SJCRH30 (cell line): ENCODE measurements at regions not wholly inside any gene's neighbourhood (a gene's known extent, or its start where the extent isn't known, plus 50 kb on each side); places are given as distances from the start of the nearest gene placed in this dataset.

ENCODE experiments used
- DNase-seq, 2 experiments: peaks; one replicate each; pipeline ENCODE4 v3.0.0-alpha.2; 2015 to 2020
- H3K27ac ChIP-seq: fragments of 250-450 bp; sonication (Bioruptor Pico); 2 replicates; pipeline ENCODE4 v1.5.1; 2020; ENCODE audit warnings: mild to moderate bottlenecking, moderate library complexity
- H3K27me3 ChIP-seq: fragments of 250-450 bp; sonication (Bioruptor Pico); 2 replicates; pipeline ENCODE4 v1.5.1; 2020; ENCODE audit warnings: mild to moderate bottlenecking, moderate library complexity
- H3K36me3 ChIP-seq: fragments of 250-450 bp; sonication (Bioruptor Pico); 2 replicates; pipeline ENCODE4 v1.5.1; 2020; ENCODE audit warnings: mild to moderate bottlenecking, moderate library complexity
- H3K4me1 ChIP-seq: fragments of 250-450 bp; sonication (Bioruptor Pico); 2 replicates; pipeline ENCODE4 v1.5.1; 2020; ENCODE audit warnings: mild to moderate bottlenecking, moderate library complexity
- H3K4me3 ChIP-seq: fragments of 250-450 bp; sonication (Bioruptor Pico); 2 replicates; pipeline ENCODE4 v1.5.1; 2020; ENCODE audit warnings: mild to moderate bottlenecking, moderate library complexity
- H3K9me3 ChIP-seq: fragments of 250-450 bp; sonication (Bioruptor Pico); replicated peaks from 2 replicates; pipeline ENCODE4 v1.5.1; 2020; ENCODE audit warnings: mild to moderate bottlenecking, moderate library complexity

DNA sequence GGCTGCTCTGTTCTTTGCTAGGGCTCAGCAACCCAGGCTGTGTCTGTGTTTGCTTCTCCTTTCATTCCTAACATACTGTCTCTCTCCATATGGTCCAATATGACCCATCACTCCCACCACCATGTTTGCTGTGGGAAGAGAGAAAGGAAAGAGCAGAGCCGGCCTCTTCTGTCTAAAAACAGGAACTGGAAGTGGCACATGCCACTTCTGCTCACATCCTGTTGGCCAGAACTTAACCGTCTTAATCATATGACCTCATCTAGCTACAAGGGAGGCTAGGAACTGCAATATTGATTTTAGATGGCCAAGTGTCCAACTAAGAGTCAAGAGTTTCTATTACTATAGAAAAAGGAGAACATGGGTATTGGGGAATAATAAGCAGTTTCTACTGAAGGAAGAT is 212.5 kb upstream of the CHD6 start:
- H3K36me3 ChIP-seq, result no peaks in the 10 kb centered on the region
- no peak for DNase-seq
- no peaks in the 10 kb centered on the region; the same call in 1 of the 2 replicates for H3K27me3 ChIP-seq
- no peak overlapping the region for H3K4me3 ChIP-seq
- H3K9me3 ChIP-seq, result no peaks in the 10 kb centered on the region
- H3K27ac ChIP-seq, result no peak overlapping the region
- no peaks in the 10 kb centered on the region for H3K4me1 ChIP-seq

DNA sequence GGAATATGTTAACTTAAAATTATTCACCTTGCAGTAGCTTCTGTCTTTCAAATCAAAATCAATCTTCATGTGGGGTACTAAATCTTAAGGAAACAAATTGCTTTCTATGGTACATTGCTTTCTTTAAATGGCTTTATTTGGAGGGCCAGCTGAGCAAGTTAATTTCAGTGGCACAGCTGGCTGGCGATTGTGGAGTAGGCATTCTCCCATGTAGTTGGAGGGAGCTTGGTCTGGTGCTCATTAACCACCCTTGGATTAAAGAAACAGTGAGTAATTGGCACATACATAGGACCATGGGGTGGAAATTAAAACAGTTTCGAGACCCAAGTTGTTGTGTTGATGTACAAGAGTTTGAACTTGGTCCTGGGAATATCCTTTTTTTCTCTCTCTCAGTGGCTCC is 201.3 kb upstream of the CHD6 start:
- Histone ChIP-seq H3K9me3 (no peaks in the 10 kb centered on the region), H3K36me3 (no peaks in the 10 kb centered on the region), H3K27ac (no peak overlapping the region), H3K27me3 (peaks cover 11% of the 10 kb centered on the region; the same call in 1 of the 2 replicates), H3K4me3 (no peak overlapping the region), H3K4me1 (no peaks in the 10 kb centered on the region)
- no peak for DNase-seq

DNA sequence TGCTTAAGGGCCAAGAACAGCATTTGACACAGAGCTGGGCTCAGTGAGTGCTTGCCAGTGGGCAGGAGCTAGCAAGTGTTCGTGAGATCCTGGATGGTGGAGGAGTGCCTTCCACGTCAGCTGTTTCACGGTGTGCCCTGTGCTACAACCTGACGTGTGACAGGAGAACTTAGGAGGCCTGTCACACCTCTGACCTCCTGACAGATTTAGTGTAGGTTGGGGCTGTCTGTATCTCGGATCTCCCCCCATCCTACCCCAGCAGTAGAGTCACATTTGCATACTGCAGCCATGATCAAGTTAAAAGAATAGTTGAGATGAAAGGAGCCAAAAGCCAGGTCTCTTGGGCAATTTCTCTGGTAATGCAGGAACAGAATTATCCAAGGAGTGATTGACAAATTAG is 200.8 kb upstream of the CHD6 start:
- Histone ChIP-seq H3K27me3 (peaks cover 11% of the 10 kb centered on the region; the same call in 1 of the 2 replicates), H3K36me3 (no peaks in the 10 kb centered on the region), H3K4me1 (no peaks in the 10 kb centered on the region)

DNA sequence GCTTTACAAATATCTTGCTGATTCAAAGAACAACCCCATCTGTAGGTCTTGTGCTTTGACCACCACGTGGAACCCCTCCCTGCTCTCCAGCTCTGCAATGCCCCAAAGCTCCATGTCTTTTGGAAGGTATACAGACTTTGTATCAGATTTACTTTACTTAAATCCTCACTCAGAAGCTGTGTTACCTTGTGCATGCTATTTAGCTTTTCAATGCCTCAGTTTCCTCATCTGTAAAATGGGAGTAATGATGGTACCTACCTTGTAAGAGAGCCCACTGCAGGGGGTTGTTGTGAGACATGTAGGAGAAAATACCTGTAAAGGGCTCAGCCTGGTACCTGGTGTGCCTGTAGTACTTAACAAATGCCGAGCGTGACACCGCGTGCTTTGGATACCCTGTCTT is 200.2 kb upstream of the CHD6 start:
- Histone ChIP-seq H3K4me3 (no peak overlapping the region), H3K4me1 (no peaks in the 10 kb centered on the region), H3K9me3 (no peaks in the 10 kb centered on the region), H3K27me3 (peaks cover 11% of the 10 kb centered on the region; the same call in 1 of the 2 replicates), H3K27ac (no peak overlapping the region), H3K36me3 (no peaks in the 10 kb centered on the region)
- DNase-seq, result no peak

More for the DNA sequence above, 200.8 kb upstream of the CHD6 start:
- no peaks in the 10 kb centered on the region for H3K9me3 ChIP-seq
- no peak overlapping the region for H3K27ac ChIP-seq
- no peak overlapping the region for H3K4me3 ChIP-seq
- no peak for DNase-seq

DNA sequence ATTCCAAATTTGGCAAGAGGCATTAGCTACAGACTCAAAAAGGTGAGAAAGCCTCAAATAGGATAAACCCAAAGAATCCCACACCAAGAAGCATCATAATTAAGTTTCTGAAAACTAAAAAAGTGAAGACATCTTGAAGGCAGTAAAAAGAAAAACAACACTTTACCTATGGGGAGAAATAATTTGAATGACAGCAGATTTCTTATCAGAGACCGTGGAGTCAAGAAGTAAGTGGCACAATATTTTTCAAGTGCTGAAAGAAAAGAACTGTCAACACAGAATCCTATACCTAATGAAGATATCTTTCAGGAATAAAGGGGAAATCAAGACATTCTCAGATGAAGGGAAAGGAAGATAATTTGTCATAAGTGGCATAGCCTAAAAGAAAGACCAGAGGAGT is 193.3 kb upstream of the CHD6 start:
- H3K9me3 ChIP-seq, result no peaks in the 10 kb centered on the region

DNA sequence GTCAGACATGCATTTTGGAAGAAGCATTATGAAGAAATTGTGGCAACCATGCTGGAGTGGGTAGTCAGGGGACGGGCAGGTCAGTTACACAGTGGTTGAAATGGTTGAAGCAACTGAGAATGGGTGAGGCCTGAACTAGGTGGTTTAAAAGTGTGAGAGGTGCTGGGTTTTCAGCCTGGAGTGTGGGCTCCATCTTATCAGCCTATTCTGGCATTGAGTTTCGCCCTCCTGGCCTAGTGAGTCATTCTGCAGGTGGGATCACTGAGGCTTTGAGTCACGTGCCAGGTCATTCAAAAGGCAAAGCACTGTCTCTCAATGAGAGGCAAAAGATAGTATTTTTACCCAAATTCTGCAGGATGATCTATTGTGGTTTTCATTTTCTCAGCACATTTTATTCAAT is 181.9 kb upstream of the CHD6 start:
- Histone ChIP-seq H3K4me3 (no peak overlapping the region), H3K4me1 (no peaks in the 10 kb centered on the region), H3K27me3 (peaks cover 12% of the 10 kb centered on the region; the same call in 1 of the 2 replicates), H3K36me3 (no peaks in the 10 kb centered on the region), H3K27ac (no peak overlapping the region), H3K9me3 (no peaks in the 10 kb centered on the region)
- DNase-seq, result no peak

More for the DNA sequence above, 193.3 kb upstream of the CHD6 start:
- no peak for DNase-seq
- H3K27ac ChIP-seq, result no peak overlapping the region
- no peak overlapping the region for H3K4me3 ChIP-seq
- no peaks in the 10 kb centered on the region for H3K36me3 ChIP-seq
- H3K27me3 ChIP-seq, result no peaks in the 10 kb centered on the region
- H3K4me1 ChIP-seq, result no peaks in the 10 kb centered on the region

DNA sequence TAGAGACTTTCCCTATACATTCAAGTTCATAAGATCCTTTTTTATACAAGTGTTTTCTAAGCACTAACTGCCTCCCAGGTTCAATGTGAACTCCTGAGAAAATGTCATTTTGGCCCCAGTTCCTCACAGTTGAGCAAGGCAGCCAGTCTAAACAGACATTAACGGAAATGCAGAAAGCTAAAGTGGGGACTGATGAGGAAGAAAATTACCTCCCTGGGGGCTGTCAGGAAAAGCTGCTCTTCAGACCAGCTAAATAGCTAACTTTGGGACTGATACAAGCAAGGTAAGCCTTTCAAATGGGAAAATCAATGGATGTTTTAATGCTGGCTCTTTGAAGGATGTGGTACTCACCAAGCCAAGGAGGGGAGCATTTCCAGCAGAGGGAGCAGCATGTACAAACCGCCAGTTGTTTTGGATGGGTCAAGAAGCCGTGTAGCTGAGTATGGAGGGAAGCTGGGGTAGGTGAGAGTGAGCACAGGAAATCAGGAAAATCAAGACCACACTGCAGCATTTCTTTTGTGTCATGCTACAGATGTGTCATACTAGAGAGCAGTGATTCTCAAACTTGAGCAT is 180.8 kb upstream of the CHD6 start:
- no peak overlapping the region for H3K27ac ChIP-seq
- H3K27me3 ChIP-seq, result peaks cover 12% of the 10 kb centered on the region; the same call in 1 of the 2 replicates
- H3K36me3 ChIP-seq, result no peaks in the 10 kb centered on the region
- H3K9me3 ChIP-seq, result no peaks in the 10 kb centered on the region
- H3K4me1 ChIP-seq, result no peaks in the 10 kb centered on the region
- peak in 1 of 2 experiments; percentile 18 for DNase-seq
- no peak overlapping the region for H3K4me3 ChIP-seq

DNA sequence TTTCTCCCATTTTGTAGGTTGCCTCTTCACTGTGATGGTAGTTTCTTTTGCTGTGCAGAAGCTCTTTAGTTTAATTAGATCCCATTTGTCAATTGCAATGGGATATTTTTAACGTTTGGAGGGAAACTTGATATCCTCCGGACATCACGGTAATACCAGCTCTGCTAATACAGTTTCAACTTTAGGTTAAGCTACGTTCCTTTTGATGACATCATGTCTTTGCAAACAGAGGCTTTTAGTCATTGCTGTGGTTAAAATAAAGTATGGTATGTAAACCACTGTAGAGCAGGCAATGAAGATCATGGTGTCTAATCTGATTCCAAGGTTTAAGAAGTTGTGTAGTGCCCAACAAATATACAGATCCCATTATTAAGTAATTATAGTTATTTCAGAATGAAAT is 168.0 kb upstream of the CHD6 start:
- Histone ChIP-seq H3K4me3 (no peak overlapping the region), H3K4me1 (peaks cover 12% of the 10 kb centered on the region), H3K9me3 (no peaks in the 10 kb centered on the region), H3K36me3 (no peaks in the 10 kb centered on the region), H3K27ac (peak overlapping the region; percentile 19), H3K27me3 (no peaks in the 10 kb centered on the region; the same call in 1 of the 2 replicates)
- DNase-seq, result peak; percentile 52 to 90

DNA sequence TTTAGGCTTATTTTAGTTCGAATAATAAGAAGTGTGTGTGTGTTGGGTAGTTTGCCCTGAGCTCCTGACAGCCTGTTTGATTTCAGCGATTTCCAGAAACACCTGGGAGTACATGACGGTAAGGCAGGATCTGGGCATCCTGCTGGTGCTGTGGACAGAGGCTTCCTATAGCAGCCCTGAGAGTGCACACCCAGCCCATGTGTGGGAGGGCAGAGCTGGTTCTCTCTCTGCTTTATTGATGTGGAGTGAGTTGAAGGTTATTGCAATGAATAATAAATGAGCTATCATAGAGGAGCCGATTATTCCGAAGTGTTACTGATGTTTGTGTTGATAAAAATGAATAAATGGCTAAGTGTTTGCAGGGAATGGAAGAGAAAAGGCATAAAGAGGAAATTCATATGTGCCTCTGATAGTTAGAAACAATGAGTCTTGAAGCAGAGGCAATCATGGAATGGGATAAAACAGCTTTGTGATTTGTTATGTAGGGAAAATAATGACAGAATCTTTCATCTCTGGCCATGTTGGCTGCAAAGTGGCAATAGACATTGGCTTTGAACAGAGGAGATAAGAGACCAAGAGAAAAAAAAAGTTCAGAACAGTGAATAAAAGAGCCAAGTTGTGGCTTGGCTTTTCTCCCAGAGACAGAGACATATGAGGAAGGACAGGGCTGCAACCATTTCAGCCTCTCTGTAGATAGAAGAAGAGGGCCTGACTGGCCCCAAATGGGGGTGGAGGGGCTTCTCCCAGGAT is 166.2 kb upstream of the CHD6 start:
- no peak for DNase-seq
- no peak overlapping the region for H3K27ac ChIP-seq

DNA sequence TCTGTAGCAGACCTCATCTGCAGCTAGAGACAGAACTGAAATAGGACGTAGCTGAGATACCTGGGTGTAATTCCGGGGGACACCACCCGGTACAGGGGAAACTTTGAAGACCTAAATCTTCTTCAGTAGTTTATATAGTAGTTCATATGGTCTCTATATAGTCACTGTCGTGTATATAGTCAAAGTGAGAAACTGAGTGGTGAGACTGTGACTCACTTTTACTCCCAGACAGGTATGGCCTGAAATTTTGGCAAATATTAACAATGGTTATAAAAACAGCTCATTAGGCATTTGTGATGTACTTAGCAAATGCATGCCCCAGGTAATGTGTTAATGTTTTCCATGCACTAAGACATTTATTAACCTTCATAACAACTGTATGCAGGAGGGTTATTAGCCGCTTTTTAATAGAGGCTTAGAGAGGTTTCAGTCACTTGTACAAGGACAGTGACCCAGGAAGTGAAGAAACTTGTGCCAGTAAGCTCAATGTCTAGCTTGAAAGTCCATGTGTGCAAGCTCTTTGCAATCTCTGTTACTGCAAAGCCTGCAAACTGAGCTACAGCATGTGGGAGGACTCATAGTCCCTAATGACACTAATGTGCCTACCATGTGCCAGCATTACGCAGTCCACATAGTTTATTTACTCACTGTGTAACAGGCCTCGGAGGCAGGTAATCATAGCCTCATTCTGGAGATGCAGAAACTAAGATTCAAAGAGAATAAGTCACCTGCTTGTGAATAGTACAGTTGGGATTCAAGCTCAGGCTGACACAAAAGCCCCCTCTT is 165.4 kb upstream of the CHD6 start:
- H3K4me3 ChIP-seq, result no peak overlapping the region
- DNase-seq, result no peak

More for the DNA sequence above, 166.2 kb upstream of the CHD6 start:
- Histone ChIP-seq H3K27me3 (no peaks in the 10 kb centered on the region; the same call in 1 of the 2 replicates), H3K4me3 (no peak overlapping the region), H3K36me3 (no peaks in the 10 kb centered on the region), H3K4me1 (peaks cover 12% of the 10 kb centered on the region), H3K9me3 (no peaks in the 10 kb centered on the region)

DNA sequence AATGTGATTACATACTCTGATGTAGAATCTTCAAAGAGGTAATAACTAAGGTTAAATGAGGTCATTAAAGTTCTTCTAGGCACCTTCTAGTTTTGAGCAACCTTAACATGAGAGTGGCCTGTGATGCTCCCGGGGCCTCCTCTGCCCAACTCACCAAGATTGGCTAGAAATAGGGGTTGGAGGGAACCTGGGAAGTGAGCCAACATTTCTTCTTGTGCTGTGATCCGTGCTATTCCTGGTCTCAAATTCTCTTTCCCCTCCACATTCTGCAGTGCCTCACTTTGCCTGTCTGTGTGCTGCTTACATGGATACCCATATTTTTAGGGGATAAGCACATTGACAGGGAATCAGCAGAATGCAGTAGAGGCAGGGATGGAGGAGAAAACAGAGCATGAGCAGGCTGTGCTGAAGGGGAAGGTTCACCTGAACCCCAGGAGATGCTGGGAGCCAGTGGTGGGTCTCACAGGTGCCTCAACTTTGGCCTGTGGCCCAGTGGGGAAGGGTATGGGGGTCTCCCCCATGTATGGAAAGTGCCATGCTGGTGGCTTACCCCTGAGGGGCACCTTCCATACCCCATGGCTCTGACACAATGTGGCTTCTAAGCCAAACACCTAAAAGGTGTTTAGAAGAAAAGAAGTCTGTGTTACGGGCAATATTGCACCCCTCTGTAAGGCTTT is 164.7 kb upstream of the CHD6 start:
- H3K4me1 ChIP-seq, result peaks cover 12% of the 10 kb centered on the region
- H3K36me3 ChIP-seq, result no peaks in the 10 kb centered on the region
- no peak overlapping the region for H3K4me3 ChIP-seq
- H3K9me3 ChIP-seq, result no peaks in the 10 kb centered on the region
- no peaks in the 10 kb centered on the region; the same call in 1 of the 2 replicates for H3K27me3 ChIP-seq
- DNase-seq, result no peak
- H3K27ac ChIP-seq, result no peak overlapping the region

More for the DNA sequence above, 165.4 kb upstream of the CHD6 start:
- Histone ChIP-seq H3K9me3 (no peaks in the 10 kb centered on the region), H3K4me1 (peaks cover 12% of the 10 kb centered on the region), H3K27ac (no peak overlapping the region), H3K36me3 (no peaks in the 10 kb centered on the region), H3K27me3 (no peaks in the 10 kb centered on the region; the same call in 1 of the 2 replicates)

DNA sequence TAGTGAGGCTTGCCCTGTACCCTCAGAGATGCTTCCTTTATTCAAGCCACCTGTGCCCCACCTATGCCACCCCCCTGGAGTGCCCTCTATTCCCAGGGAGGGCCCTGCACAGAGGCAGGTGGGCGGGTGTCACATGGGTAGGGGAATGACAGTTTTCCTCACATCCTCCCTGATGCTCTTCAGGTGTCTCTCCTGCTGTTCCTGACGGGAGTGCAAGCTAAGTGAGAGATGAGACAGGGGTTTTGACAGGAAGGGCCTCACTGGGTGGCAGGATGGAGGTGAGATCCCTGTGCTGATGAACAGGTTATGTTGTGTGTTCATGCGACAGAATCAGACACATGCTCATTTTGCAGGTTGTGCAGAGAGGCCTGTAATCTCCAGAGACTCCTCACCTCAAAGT is 164.1 kb upstream of the CHD6 start:
- Histone ChIP-seq H3K4me1 (peaks cover 12% of the 10 kb centered on the region), H3K36me3 (no peaks in the 10 kb centered on the region), H3K4me3 (no peak overlapping the region), H3K9me3 (no peaks in the 10 kb centered on the region), H3K27ac (no peak overlapping the region), H3K27me3 (no peaks in the 10 kb centered on the region; the same call in 1 of the 2 replicates)
- DNase-seq, result no peak

DNA sequence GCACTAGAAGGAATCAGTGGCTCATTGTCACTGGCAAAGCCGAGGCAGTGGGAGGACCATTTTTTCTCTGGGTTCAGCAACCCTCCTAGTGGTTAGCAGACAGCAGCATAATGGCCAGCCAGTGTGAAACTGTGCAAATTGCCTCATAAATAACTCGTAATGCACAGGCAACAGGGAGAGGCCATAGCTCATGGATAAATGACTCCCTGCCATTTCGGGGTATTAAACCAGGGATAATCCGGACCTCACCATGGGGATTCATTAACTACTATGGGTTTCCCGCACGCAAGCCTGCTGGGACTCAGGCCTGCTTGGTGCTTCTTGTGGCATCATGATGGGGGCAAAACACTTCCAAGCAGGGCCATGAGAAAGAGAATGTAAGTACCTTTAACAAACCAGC is 158.2 kb upstream of the CHD6 start:
- H3K9me3 ChIP-seq, result no peaks in the 10 kb centered on the region
- no peaks in the 10 kb centered on the region for H3K4me1 ChIP-seq
- no peak overlapping the region for H3K27ac ChIP-seq
- H3K27me3 ChIP-seq, result no peaks in the 10 kb centered on the region; the same call in 1 of the 2 replicates
- no peaks in the 10 kb centered on the region for H3K36me3 ChIP-seq
- no peak for DNase-seq
- no peak overlapping the region for H3K4me3 ChIP-seq

DNA sequence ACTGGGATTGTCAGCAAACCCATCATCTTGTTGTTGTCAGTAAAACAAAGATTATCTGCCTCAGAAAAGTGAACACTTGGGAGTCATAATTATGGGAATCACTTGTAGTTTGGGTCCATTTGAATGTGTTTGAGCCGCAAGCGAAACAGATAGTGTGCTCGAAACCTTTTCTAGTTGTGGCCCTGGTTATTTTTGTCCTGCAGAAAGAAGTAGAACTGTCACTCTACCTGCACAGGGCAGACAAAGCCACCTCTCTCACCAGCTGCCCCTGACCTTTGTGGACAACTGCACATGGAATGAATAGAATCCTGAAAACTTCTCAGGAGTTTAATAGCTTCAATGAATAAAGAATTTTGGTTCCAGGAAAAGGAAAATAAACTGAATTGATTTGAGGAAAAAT is 156.1 kb upstream of the CHD6 start:
- Histone ChIP-seq H3K36me3 (no peaks in the 10 kb centered on the region), H3K9me3 (no peaks in the 10 kb centered on the region)
- DNase-seq, result no peak

More for the DNA sequence above, 156.1 kb upstream of the CHD6 start:
- no peaks in the 10 kb centered on the region; the same call in 1 of the 2 replicates for H3K27me3 ChIP-seq
- H3K4me1 ChIP-seq, result no peaks in the 10 kb centered on the region
- no peak overlapping the region for H3K4me3 ChIP-seq
- no peak overlapping the region for H3K27ac ChIP-seq
